ENCODE measurements at regions not wholly inside any gene's neighbourhood (a gene's known extent, or its start where the extent isn't known, plus 50 kb on each side); places are given as distances from the start of the nearest gene placed in this dataset.

DNA sequence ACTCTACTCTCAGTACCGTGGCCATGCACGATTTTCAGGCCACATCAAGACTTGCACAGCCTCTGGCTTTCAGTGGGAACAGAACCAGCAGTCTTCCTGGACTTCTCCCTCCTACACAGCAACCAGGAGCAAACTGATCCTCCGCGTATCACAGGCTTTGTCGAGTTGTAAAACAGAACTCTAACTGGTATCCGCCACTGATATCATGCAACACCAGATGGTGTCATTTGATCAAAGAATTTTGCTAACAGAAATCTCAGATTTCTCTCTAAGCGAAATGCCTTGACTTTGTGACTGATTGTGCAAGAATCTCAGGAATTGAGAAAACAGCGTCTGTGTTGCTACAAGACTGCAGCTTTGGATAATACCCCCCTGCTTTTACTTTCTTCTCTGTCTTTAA lies 85.7 kb downstream of the COPS8 start:
- DNase-seq (no peak), ATAC-seq (no peak)

DNA sequence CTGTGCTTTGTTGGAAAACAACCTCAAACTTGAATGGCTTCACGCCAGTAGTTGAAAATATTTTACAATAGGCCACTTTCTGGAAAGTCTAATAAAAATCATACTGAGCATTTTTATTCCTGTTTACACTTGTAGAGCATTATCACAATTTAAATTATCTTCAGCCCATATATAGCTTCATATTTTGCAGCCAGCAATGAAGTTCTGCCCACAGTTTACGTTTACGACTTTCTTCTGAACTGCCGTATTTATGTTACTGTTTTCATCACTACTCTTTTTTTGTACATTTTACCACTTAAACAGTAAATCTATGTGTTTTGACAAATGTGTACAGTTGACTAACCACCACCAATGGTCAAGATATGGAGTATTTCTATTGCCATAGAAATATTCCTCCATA lies 86.2 kb downstream of the COPS8 start:
- DNase-seq (no peak), ATAC-seq (no peak)

DNA sequence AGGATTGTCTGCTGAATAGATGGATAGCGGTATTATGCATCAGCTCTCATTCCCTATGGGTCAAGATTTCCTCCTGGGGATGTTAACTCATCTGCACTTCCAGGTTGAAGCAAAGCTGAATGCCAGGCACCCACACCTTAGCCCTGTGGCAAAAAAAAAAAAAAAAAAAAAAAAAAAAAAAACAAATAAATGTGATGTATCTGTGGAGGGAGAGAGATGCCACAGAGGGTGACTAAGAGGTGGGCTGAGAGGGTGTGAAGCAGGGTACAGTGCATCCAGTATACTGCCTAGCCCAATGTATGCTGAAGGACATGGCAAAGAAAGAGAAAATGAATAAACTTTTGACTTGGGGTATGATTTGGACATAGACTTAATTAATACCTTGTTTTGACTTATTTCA lies 91.4 kb downstream of the COPS8 start:
- ATAC-seq, result no peak
- no peak for DNase-seq

DNA sequence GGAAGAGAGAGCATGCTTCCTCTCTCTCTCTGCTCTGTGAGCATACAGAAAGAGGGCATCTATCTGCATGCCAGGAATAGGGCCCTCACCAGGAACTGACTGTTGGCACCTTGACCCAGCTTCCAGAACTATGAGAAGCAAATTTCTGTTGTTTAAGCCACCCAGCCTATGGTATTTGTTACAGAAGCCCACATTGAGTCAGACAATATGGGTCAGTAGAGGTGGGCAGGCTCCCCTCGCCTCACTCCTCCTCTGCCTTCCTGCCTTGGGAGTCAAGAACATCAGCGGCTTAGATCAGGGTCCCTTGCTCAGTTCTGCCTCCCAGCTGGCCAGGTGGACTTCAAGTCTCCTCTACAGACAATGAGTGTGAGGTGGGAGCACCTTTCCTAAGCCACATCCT lies 92.3 kb downstream of the COPS8 start:
- no peak for DNase-seq
- no peak for ATAC-seq

DNA sequence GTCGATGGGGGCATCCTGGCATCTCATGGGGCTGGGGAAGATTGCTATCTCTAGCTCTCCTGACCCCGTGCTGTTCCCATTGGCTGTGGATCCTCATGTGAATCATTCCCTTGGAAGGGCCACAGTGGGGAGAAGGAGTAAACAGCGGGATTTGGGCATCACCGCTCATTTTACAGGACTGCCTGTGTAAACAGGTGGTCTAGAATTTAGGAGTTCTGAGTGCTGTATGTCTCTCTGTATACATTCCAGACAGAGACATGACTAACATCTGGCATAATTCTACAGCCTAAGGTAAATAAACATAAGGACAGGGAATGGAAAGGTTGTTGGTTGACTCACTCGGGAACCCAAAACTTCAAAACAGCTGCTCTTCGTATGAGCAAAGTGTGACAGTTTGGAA lies 92.7 kb downstream of the COPS8 start:
- no peak for ATAC-seq
- no peak for DNase-seq

DNA sequence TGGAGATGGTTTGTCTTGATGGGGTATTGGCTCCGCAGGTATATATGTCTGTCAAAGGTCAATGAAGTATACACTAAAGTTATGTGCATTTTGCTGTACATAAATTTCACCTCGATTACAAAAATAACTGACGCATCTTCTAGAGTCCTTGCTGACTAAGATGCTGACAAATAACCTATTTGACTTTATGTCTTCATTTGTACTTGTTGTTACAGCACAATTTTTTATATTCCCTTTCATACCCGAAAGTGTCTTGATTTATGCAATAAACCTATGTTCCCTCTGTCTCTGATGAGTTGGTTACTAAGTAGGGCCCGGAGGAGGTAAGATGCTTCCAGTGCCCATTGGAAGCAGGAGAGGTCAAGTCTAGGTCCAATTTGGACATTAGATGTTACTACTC lies 93.5 kb downstream of the COPS8 start:
- ATAC-seq, result no peak
- no peak for DNase-seq

DNA sequence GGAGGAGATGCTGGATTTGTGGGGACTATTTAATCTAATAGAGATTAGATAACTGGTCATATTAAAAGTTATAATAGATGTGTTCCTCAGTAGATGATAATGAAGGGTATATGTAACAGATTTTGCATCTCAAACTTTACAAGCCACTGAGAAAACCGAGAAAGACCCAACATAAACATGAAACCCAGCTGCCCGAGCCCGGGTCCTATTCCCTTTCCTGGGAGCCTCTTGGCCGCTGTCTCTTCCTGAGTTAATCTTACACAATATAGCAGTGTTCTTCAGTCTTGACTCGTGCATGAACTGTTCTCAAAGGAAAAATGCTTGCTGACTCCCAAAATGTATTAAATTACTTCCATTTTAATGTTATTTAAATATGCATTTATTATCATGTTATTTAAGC lies 94.5 kb downstream of the COPS8 start:
- DNase-seq (no peak), ATAC-seq (no peak)

DNA sequence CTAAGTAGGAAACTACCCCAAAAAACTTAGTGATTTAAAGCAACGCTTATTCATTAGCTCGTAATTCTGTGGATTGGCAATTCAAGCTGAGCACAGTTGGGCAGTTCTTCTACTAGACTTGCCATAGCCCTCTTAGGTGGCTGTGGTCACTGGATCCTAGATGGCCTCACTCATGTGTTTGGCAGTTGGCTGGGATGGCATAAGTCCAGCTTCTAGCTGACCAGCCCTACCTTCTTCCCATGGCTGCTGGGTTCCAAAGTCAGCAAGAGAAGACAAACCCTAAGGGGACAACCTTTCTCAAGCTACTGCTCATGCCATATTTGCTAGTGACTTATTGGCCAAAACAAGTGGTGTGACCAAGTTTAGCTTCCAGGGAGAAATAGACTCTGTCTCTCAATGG lies 95.3 kb downstream of the COPS8 start:
- DNase-seq, result no peak
- no peak for ATAC-seq

DNA sequence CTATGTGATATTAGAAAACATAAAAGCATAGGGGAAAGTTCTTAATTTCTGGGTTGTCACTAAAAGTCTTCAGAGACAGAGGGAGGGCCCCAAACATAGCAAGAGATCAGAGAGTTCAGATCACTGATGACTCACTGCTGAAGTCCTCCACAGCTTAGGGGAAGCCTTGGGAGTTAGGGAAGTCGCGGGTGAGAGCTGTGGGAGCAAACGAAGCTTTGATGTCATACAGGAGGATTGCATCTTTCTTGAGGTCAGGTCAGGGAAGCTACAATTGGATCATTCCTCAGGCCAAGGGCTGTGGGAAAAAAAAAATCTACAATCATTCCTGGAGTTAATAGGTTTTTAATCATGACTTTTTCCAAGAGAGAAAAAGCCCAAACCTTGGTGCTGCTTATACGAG lies 96.2 kb downstream of the COPS8 start:
- ATAC-seq (no peak), DNase-seq (no peak)

DNA sequence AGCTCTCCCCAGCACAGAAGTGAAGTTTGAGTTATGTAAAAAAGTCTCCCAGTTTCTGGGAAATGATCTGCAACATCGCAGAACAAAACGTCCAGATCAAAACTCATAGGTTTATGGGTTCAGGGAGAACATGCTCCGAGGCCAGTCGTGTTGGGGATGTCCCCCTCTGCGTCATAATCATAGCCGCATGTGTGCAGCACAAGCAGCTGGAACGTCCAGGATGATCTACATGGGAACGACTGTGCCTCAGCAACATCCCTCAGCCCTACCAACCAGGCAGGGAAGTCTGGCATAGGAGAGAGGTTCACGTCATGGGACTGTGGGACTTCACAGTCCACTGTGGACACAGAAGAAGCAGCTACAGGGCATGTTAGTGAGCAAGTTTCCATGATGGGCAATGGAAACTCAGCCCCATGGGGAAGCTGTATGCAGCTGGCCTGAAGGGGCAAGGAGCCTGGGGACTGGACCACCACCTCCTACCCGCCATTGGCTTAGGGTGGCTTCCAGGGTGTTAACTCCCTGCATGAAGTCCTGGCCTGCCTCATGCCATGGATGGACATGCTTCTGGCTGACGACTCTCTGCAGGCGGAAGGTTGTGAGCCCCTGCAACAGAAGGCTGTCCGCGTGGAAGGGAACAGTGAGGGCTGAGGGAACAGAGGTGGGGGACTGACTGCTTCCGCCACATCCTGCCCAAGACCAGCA lies 96.9 kb downstream of the COPS8 start:
- no peak for ATAC-seq
- no peak for DNase-seq

DNA sequence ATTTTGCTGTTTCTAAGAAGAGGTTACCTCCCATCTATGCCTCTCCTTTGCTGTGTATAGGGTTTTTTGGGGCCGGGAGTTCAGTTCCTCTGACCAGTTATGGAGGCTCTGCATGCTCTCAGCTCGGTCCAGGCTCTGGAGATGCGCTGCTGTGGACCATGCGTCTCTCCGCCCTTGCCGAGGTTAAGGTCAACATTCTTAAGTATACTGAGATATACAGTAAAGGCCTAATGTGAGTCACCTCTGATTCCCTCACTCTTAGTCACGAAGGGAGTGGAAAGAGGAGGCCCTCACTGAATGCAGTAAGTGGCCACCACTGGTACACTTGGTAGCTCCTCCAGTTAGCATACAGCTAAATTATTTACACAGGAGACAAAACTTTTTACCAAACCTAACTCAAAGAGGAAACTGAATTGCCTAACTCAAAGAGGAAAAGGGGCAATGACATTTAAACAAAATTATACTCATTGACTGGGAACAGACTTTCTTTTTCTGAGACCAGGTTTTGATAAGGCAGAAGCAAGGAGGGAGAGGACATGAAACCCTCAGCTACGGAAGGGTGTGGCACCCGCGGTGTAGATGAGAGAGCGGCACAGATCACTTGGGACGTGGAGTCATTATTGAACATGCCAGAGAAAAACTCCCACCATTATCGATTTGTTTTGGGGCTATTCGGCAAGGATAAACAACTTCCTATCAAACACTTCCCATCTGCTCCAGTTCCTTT lies 98.7 kb downstream of the COPS8 start:
- no peak for DNase-seq
- ATAC-seq, result peak; percentile 81

DNA sequence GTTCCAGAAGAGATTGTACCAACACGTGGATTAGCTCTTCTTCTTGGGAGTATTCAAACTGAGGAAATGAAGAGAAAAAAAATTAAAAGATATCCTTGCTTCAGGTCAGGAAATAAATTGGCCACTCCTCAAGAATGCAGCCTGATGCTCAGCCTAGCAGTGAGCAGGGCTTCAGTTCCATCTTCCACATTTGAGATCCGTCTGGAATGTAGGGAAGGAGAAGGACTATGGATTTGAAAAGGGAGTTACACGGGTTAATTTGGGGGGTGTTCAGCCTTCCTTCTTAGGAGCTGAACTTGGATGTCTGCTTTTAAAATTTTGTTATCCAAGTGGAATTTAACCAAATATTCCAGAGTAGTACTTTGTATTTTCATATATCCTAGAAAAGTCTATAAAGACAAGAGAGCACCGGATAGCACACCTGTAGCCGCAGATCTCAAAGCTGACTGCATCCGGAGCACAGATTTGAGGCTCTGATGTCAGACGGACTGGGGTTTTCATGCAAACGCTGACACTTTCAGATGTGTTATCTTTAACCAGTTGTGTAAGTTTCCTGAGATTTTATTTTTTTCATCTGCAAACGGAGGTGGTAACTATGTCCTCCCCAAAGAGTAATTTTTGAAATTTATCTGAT lies 99.3 kb downstream of the COPS8 start:
- DNase-seq (no peak), ATAC-seq (no peak)

DNA sequence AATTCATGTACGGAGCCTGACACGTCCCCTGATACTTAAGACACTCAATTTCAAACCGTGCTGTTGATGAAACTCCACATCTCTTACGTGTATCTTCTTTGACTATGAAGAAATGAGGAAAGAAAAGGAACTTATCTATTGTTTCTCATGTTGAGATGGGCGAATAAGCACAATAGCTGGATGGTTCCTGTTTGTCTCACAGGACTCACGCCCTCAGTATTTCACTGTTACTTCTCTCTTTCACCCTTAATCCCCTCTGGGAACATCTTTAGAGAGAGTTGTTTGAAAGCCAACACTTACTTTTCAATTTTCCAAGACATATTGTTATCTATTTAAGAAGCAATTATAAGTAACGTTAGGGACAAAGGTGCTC lies 99.8 kb downstream of the COPS8 start:
- no peak for DNase-seq
- ATAC-seq, result no peak

DNA sequence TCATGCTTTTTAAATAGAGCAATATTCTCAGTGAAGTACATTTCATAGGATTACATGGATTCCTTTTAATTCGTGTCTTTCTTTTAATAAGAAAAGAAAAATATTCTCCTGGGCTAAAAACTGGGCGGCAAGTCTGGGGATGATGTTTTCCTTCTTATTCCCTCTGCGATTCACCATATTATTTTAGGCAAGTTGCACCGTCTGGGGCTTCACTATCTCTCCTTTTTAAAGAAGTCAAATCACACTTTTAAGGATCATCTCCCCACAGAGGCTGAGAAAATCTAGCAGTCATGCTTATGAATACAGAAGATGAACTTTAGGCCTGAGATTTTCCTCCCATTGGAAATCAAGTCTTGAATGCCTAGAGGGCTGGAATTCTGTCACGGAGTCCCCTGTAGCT lies 104.1 kb downstream of the COPS8 start:
- ATAC-seq (no peak), DNase-seq (no peak)

DNA sequence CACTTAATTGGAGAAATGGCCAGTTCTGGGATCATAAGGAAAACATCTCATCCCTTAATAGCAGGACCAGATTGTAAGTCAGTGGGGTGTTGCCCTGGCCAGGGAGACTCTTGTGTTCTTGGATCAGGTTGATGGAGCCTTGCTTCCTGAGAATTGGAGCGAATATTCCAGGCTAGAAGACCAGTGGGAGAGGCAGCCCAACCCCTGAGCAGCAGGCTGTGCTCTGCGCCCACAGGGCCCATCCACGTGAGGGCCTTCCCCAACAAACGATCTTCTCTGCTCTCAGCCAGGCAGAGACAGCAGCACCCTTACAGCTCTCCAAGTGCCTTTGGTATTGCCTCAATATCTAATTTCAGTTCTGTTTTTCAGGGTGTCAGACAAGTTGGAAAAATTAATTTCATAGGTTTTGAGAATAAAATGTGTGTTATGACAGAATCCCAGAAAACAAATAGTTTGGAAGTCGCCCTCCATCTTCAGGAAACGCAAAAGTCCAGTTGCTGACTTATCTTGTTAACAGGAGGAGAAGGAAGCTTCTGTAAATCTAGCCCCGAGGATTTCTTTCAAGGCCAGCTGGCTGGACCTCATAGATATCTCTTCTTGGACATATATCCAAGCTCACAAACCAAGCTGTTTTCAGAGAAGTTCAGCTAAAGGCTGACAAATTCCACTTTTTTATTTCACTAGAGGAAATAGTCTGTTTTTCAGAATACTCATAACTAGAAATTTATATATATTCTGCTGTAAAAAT lies 105.5 kb downstream of the COPS8 start:
- no peak for DNase-seq
- ATAC-seq, result no peak

DNA sequence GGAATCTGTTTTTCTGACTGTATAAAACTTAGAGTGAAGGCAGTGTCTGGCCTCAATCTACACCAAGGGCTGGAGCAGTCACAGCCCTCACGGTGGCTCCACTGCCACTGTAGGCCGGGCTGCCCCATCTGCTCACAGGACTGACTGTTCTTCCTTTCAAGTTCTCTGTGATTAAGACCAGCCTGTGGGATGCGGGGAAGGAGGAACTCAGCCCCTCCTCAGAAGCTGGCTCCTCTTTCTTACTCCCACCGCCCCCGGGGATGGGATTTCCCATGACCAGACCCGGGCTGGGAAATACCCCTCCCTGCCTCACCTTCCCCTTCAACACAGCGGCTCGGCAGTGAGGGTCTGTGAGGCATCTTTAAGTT lies 106.0 kb downstream of the COPS8 start:
- DNase-seq, result no peak
- peak; percentile 28 for ATAC-seq

DNA sequence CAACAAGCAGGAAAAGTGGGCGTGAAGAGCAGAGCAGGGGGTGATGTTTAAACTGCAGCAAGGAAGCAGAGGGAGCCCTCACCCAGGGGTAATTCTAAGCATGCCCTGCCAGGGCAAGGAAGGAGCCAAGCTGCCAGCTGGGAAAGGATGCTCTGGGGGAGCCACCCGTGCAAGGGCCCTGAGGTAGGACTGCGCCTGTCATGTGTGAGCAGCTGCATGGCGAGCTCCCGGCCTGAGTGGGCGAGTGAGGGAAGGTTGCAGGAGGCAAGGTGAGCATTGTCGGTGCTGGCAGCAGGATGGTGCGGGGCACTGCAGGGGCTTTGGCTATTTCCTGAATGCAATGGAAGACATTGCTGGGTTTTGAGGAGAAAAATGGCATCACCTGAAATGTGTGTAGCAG lies 107.2 kb downstream of the COPS8 start:
- no peak for ATAC-seq
- DNase-seq, result no peak

DNA sequence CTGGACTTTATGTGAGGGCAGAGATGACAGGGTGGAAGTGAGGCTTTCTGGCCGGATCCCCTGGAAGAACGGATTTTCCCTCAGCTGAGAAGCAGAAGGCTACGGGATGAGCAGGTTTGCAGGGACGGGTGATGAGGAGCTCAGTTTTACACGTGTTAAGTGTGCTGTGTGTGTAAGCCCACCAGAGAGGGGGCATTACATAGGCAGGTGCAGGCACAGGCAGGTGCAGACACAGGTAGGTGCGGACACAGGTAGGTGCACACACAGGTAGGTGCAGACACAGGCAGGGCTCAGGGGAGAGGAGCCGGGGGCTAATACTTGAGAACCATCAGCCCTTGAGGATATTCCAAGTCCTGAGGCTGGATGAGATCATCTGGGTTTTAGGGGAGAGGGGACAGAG lies 107.7 kb downstream of the COPS8 start:
- no peak for ATAC-seq
- DNase-seq, result no peak

DNA sequence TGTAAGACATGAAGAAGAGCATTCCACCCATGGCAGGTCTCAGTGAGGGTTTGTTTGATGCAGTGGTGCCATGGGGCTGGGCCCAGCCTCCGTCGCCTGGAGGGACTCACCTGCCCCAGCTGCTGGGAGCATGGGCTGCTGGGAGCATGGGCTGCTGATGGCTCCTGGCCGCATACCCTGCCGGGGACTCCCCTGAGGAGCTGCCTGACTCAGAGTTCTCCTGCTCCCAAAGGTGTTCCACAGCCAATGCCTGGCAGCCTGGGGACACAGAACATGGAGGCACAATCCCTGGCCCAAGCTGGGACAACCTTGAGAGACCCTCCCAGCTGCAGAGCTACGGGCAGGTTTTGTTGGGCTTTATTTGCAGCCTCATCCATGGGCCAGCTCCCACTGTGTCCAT lies 108.4 kb downstream of the COPS8 start:
- ATAC-seq, result no peak
- DNase-seq, result no peak

DNA sequence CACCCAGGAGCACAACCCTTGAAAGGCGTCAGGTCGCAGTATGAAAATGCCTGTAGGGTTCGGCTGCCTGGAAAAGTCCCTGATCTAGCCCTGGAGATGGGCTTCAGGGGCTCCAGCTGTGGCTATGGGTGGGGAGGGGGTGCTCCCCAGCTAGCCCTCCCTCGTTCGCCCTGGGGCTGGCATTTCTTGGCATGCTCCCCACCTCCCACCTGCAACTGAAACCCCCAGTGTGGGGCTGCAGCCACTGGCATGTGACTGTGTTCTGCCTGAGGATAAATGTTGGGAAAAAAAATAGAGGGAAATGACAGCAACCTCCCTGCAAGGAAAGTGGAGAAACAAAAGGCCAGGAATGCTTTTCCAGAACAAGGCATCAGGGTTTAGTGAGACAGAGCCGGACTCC lies 109.2 kb downstream of the COPS8 start:
- ATAC-seq, result no peak
- no peak for DNase-seq

DNA sequence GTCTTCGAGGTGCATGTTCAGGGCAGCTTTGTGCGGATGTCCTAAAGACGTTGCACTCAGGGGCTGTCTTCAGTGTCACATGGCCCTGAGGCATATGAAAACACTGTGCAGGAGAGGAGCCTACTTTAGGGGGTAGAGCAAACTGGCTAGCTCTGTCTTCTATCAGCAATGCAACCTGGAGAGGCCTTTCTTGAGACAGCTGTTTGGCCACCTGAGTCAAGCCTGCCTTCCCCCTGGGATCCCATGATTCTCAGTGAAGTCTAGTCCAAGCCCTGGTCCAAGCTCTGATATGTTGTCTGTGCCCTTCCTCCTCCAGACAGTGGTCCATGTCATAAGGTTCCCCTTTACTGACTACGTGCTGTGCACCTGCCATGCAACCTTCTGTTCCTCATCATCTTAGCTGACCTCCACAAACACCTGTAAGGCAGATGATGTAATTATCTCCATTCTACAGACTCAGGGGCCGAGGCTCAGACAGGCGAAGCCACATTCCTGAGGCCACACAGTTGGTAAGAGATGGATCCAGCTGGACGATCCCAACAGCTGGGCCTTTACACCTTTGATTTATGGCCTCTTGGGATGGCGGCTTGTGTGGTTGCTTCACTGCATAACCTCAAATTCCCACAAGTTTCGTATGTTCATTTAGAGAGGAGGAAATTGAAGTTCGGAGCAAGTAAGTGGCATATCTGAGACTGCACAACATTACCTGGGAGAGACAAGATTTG lies 109.9 kb downstream of the COPS8 start:
- DNase-seq (no peak), ATAC-seq (no peak)

DNA sequence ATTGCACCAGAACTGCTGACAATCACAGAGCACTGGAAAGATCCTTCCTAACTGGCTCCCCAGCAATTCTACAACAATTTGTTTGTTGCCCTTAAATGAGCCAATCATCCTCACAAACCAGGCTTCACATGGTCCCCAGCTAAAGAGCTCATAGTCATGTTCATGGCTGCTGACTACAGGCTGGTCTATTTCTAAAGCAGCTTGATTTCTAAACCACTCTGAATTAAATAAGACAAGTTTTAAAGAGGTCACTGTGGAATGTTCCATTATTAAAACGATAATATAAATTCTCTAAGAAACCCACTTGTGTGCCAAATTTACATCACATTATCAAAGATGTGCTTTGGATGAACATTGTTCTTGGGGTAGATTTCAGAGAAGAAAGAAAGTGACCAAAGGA lies 110.7 kb downstream of the COPS8 start:
- no peak for DNase-seq
- no peak for ATAC-seq
